ENCODE measurements at regions not wholly inside any gene's neighbourhood (a gene's known extent, or its start where the extent isn't known, plus 50 kb on each side); places are given as distances from the start of the nearest gene placed in this dataset.

DNA sequence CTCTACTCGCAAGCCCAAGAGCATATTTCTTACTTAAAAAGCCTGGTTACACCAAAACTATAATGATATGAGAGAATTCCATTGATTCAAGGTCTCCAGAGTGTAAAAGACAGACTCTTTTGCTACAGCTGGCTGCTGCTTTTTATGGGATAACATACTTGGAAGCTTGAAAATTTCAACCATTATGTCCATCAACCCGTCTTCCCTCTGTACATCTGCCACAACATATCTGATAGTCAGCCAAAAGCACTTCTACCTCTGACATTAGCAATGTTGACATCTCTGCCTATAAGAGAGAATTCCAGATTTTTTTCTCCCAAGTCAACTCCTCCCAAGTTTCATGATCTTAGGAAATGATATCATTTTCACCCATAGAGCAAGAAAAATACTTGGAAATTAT, 54.4 kb upstream of the IQCM start:
- DNase-seq (ENCODE audit: low spot score in 2 of 2), result no peak

DNA sequence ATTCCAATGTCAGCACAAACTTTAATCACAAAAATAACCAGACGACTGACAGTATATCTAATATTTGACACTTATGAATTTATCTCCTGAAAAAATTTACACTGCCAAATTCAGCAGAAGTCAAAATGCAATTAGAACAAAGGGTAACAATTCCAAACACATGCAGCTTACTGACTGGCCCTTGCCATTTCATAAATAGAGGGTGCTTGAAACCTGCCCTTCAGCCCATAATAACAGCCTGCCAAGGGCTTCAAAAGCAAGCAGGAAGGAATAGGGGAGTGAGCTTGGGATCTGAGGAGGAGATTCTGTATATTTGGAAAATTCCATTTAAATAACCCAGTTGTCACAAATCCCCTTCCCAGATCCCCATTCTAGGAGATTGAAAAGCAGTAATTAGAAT, 66.1 kb upstream of the IQCM start:
- intact Hi-C loops (cut with DNase I; ENCODE audit: low total_unique reads), result no loop called here
- 88 to 90% methylated on average over 1 of the region's 1 CpG for WGBS, 2 donors
- no peak overlapping the region for H3K4me3 ChIP-seq (ENCODE audit: low read depth, poor library complexity, severe bottlenecking)
- no peak for DNase-seq (ENCODE audit: low spot score in 2 of 2)
- no peak for TF ChIP-seq POLR2A (IDR thresholded peaks at IDR 0.05)
- TF ChIP-seq, protein P1, sequence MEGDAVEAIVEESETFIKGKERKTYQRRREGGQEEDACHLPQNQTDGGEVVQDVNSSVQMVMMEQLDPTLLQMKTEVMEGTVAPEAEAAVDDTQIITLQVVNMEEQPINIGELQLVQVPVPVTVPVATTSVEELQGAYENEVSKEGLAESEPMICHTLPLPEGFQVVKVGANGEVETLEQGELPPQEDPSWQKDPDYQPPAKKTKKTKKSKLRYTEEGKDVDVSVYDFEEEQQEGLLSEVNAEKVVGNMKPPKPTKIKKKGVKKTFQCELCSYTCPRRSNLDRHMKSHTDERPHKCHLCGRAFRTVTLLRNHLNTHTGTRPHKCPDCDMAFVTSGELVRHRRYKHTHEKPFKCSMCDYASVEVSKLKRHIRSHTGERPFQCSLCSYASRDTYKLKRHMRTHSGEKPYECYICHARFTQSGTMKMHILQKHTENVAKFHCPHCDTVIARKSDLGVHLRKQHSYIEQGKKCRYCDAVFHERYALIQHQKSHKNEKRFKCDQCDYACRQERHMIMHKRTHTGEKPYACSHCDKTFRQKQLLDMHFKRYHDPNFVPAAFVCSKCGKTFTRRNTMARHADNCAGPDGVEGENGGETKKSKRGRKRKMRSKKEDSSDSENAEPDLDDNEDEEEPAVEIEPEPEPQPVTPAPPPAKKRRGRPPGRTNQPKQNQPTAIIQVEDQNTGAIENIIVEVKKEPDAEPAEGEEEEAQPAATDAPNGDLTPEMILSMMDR (IDR thresholded peaks at IDR 0.05), result no peak

More for the DNA sequence above, 54.4 kb upstream of the IQCM start:
- intact Hi-C loops (cut with DNase I; ENCODE audit: low total_unique reads), result no loop called here
- TF ChIP-seq POLR2A (IDR thresholded peaks at IDR 0.05), result no peak
- TF ChIP-seq, protein P1 (IDR thresholded peaks at IDR 0.05), result no peak
- 63 to 74% methylated on average over 2 of the region's 2 CpGs for WGBS, 2 donors
- no peak overlapping the region for H3K4me3 ChIP-seq (ENCODE audit: low read depth, poor library complexity, severe bottlenecking)

DNA sequence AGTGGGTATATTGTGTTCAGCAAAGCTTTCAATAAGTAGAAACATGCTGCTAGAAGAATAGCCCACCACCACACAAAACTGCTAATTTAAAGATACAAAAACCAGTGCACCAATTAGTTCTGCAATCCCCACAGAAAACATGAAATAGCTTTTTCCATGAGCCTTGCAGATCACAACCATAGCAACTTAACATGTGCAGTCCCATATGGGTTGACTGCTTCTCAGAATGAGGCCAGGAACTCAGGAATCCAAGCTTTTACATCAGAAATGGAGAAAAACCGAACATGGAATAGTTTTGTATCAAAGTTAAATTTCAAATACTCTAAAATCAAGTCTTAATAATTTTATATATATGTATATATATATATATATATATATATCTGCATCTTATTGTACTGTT, 66.6 kb upstream of the IQCM start:
- no peak overlapping the region for H3K4me3 ChIP-seq (ENCODE audit: low read depth, poor library complexity, severe bottlenecking)
- intact Hi-C loops (cut with DNase I; ENCODE audit: low total_unique reads), result no loop called here
- DNase-seq (ENCODE audit: low spot score in 2 of 2), result no peak
- no peak for TF ChIP-seq POLR2A (IDR thresholded peaks at IDR 0.05)
- TF ChIP-seq, protein P1 (IDR thresholded peaks at IDR 0.05), result no peak
- 80 to 86% methylated on average over 1 of the region's 1 CpG for WGBS, 2 donors

DNA sequence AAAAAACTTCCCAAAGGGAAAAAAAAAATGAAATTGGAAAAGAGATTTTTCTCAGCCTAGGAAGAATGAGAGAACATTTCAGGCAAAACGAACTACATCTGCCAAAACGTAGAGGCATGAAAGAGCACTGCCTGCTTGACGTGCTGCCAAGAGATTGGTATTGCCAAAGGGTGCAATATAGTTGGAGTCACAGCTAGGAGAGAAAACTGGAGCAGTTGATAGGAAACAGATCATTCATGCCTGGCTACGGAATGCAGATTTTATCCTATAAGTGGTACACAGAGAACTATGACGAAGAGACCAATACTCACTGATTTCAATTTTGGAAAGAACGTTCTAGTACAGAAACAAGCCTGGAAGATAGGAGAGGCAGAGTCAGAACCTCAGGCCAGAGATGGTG, 68.4 kb upstream of the IQCM start:
- H3K4me3 ChIP-seq (ENCODE audit: low read depth, poor library complexity, severe bottlenecking), result no peak overlapping the region
- no peak for DNase-seq (ENCODE audit: low spot score in 2 of 2)
- WGBS, 2 donors, result 22 to 24% methylated on average over 6 of the region's 6 CpGs
- intact Hi-C loops (cut with DNase I; ENCODE audit: low total_unique reads), result no loop called here
- TF ChIP-seq, protein P1 (IDR thresholded peaks at IDR 0.05), result no peak
- no peak for TF ChIP-seq POLR2A (IDR thresholded peaks at IDR 0.05)

DNA sequence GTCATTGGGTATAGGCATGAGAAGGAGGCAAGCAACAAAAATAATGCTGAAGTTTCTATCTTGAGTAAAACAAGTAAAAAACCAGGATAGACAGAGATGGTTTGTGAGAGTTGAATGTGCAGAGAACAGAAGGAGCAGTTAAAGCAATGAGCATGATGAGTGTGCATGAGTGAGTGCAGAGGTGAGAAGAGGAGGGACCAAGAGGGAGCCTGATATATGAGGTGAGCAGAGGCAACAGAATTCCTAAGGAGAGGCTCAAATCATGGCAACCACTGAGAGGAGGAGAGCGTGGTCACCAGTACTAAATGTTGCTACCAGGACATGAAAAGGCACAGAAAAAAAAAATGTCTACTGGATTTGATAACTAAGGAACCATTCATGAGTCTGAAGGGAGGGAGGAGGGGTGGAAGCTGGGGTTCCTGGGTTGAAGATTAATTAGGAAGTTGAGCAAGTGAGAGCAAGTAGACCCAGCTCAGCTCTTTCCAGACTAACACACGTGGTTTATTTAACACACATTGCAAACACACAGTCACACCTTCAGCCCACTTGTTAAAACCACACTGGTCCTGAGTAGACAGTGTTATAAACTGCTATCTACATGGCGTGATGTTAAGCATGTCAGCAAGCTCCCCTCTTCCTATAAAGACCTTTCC, 69.0 kb upstream of the IQCM start:
- WGBS, 2 donors, result 57 to 59% methylated on average over 3 of the region's 3 CpGs
- intact Hi-C loops (cut with DNase I; ENCODE audit: low total_unique reads), result no loop called here
- no peak for TF ChIP-seq POLR2A (IDR thresholded peaks at IDR 0.05)
- TF ChIP-seq, protein P1 (IDR thresholded peaks at IDR 0.05), result no peak

DNA sequence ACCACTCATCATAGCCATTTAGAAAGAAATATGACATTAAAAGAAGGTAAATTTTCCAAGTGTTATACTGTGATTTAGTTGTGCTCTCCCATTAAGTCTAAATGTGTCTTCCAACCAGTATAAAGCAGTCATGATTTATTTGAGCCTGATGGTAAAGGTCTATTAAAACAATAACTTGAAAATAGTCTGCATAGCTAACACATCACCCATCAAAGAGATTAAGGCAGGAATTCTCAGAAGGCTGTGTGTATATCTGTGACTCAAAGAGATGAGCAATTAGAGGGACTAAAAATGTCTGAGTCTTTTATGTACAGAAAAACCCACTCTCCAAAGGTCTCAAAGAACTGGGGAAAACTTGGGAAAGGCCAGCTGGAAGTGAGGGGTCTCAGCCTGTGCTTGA, 70.3 kb upstream of the IQCM start:
- no peak for TF ChIP-seq POLR2A (IDR thresholded peaks at IDR 0.05)
- TF ChIP-seq, protein P1 (IDR thresholded peaks at IDR 0.05), result no peak
- intact Hi-C loops (cut with DNase I; ENCODE audit: low total_unique reads), result no loop called here
- DNase-seq (ENCODE audit: low spot score in 2 of 2), result no peak
- no peak overlapping the region for H3K4me3 ChIP-seq (ENCODE audit: low read depth, poor library complexity, severe bottlenecking)

More for the DNA sequence above, 69.0 kb upstream of the IQCM start:
- no peak for DNase-seq (ENCODE audit: low spot score in 2 of 2)
- H3K4me3 ChIP-seq (ENCODE audit: low read depth, poor library complexity, severe bottlenecking), result no peak overlapping the region
